OCI-LY7 (cell line): ENCODE measurements at regions not wholly inside any gene's neighbourhood (a gene's known extent, or its start where the extent isn't known, plus 50 kb on each side); places are given as distances from the start of the nearest gene placed in this dataset.
"Not testable (repeated sequence)": the region's sequence is repeated elsewhere in the genome, so short reads cannot be mapped to it uniquely, and the experiment has no call there.

Experiments used
- BruUV-seq: library from RNA; stranded (reverse); fragments of 400-500 nt; replicated peaks from 2 replicates; lab custom pipeline; 2021; lab: Mats Ljungman, UMichigan
- CTCF ChIA-PET: fragments of 300-600 bp; sonication (Branson Sonifier 250); formaldehyde crosslinking; loops from one replicate; lab custom pipeline; 2022; ENCODE audit warnings: antibody characterized with exemption; ENCODE audit not compliant: unreplicated experiment; lab: Charles Lee
- POLR2A ChIA-PET: fragments of 300-600 bp; sonication (Branson Sonifier 250); formaldehyde crosslinking; loops from one replicate; lab custom pipeline; 2022; ENCODE audit warnings: antibody characterized with exemption; lab: Charles Lee
- DNase-seq: peaks from one replicate; pipeline ENCODE4 v3.0.0-alpha.2; 2015; ENCODE audit warnings: low spot score
- H2AFZ ChIP-seq: fragments of 200-600 bp; sonication (generic), shearing (Covaris generic); 2 replicates; pipeline ENCODE4 v1.6.1; 2014; ENCODE audit warnings: mild to moderate bottlenecking, antibody characterized with exemption, low read length, moderate library complexity
- H3K27ac ChIP-seq: fragments of 200-600 bp; sonication (generic); 2 replicates; pipeline ENCODE4 v1.5.1; 2014; ENCODE audit warnings: mixed run types, low read depth, mild to moderate bottlenecking, moderate library complexity, low read length, inconsistent platforms; ENCODE audit not compliant: poor library complexity, severe bottlenecking
- H3K36me3 ChIP-seq: fragments of 200-600 bp; sonication (generic); 2 replicates; pipeline ENCODE4 v1.6.1; 2014; ENCODE audit warnings: mild to moderate bottlenecking, antibody characterized with exemption, low read length, moderate library complexity, mixed read lengths; ENCODE audit not compliant: insufficient read depth
- H3K4me1 ChIP-seq: fragments of 200-600 bp; sonication (generic); 2 replicates; pipeline ENCODE4 v1.5.1; 2014; ENCODE audit warnings: mild to moderate bottlenecking, low read length; ENCODE audit not compliant: insufficient read depth, poor library complexity, severe bottlenecking
- H3K4me2 ChIP-seq: fragments of 200-600 bp; sonication (generic); 2 replicates; pipeline ENCODE4 v1.6.1; 2014; ENCODE audit warnings: mild to moderate bottlenecking, low read length
- H3K4me3 ChIP-seq: fragments of 200-600 bp; sonication (generic); 2 replicates; pipeline ENCODE4 v1.5.1; 2014; ENCODE audit warnings: mild to moderate bottlenecking, low read depth, low read length; ENCODE audit not compliant: poor library complexity, severe bottlenecking
- H3K79me2 ChIP-seq: fragments of 200-600 bp; sonication (generic); 2 replicates; pipeline ENCODE4 v1.6.1; 2016; ENCODE audit warnings: low read depth, mild to moderate bottlenecking, low read length, moderate library complexity, mixed read lengths; ENCODE audit not compliant: insufficient read depth
- H3K9me2 ChIP-seq: fragments of 200-600 bp; sonication (generic); 2 replicates; pipeline ENCODE4 v1.6.1; 2016; ENCODE audit warnings: mild to moderate bottlenecking, low read length, mixed read lengths; ENCODE audit not compliant: insufficient read depth
- H3K9me3 ChIP-seq: fragments of 200-600 bp; sonication (generic); 2 replicates; pipeline ENCODE4 v1.6.1; 2014; ENCODE audit warnings: mild to moderate bottlenecking, mixed run types, low read length, mixed read lengths
- H4K20me1 ChIP-seq: fragments of 200-600 bp; sonication (generic); 2 replicates; pipeline ENCODE4 v1.6.1; 2014; ENCODE audit warnings: mild to moderate bottlenecking, antibody characterized with exemption, low read length, moderate library complexity, mixed read lengths; ENCODE audit not compliant: insufficient read depth
- EZH2phosphoT487 ChIP-seq: fragments of 200-600 bp; sonication (generic); IDR thresholded peaks from 2 replicates; pipeline ENCODE4 v1.6.1; 2018; ENCODE audit warnings: low read depth, borderline replicate concordance, mild to moderate bottlenecking, mixed run types, antibody characterized with exemption, low read length, moderate library complexity, mixed read lengths
- intact Hi-C: fragments of 100-400 bp; cut with micrococcal nuclease; formaldehyde crosslinking; loops from one replicate; pipeline ENCODE4 v1.10.0; 2022; ENCODE audit not compliant: unreplicated experiment
- TF ChIP-seq, protein P1 (sequence below): fragments of 200-600 bp; sonication (generic); conservative IDR thresholded peaks from 2 replicates; pipeline ENCODE4 v1.5.1; 2014; ENCODE audit warnings: mild to moderate bottlenecking, antibody characterized with exemption, low read length, moderate library complexity, mixed read lengths

DNA sequence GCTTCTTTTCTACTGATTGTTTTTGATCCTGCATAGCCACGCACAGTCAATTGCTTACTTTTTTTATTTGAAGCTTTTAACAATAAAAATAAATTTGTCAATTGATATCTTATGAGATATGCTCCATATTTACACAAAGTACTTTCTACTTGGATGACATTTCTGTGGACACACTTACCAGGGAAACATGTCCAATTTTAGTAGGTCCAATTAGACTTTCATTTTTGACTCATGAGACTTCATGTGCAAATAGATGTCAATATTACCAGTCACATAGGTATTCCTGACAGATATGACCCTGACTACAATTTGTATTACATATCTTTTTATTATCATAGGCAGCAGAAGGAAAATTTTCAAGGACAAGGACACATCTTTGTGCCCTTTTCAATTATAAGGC, 219.9 kb upstream of the ANKRD50 start:
- no peak for TF ChIP-seq EZH2phosphoT487
- TF ChIP-seq, protein P1, sequence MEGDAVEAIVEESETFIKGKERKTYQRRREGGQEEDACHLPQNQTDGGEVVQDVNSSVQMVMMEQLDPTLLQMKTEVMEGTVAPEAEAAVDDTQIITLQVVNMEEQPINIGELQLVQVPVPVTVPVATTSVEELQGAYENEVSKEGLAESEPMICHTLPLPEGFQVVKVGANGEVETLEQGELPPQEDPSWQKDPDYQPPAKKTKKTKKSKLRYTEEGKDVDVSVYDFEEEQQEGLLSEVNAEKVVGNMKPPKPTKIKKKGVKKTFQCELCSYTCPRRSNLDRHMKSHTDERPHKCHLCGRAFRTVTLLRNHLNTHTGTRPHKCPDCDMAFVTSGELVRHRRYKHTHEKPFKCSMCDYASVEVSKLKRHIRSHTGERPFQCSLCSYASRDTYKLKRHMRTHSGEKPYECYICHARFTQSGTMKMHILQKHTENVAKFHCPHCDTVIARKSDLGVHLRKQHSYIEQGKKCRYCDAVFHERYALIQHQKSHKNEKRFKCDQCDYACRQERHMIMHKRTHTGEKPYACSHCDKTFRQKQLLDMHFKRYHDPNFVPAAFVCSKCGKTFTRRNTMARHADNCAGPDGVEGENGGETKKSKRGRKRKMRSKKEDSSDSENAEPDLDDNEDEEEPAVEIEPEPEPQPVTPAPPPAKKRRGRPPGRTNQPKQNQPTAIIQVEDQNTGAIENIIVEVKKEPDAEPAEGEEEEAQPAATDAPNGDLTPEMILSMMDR = no peak
- Histone ChIP-seq H3K4me3 (no peak overlapping the region), H3K9me2 (no peaks in the 10 kb centered on the region; the same call in 1 of the 2 replicates), H2AFZ (no peak overlapping the region), H4K20me1 (no peaks in the 10 kb centered on the region; the same call in 1 of the 2 replicates), H3K9me3 (no peaks in the 10 kb centered on the region), H3K4me1 (no peaks in the 10 kb centered on the region), H3K27ac (no peak overlapping the region), H3K79me2 (no peaks in the 10 kb centered on the region), H3K36me3 (no peaks in the 10 kb centered on the region), H3K4me2 (no peak overlapping the region)
- DNase-seq = no peak
- CTCF ChIA-PET = no interaction called here
- POLR2A ChIA-PET = interaction anchor here (0.5 kb wide), 1 partner anchor 1001 kb away, joined by 3 read pairs; no protein-coding TSS in a partner anchor
- intact Hi-C loops = no loop called here
- BruUV-seq = no TSS peak

DNA sequence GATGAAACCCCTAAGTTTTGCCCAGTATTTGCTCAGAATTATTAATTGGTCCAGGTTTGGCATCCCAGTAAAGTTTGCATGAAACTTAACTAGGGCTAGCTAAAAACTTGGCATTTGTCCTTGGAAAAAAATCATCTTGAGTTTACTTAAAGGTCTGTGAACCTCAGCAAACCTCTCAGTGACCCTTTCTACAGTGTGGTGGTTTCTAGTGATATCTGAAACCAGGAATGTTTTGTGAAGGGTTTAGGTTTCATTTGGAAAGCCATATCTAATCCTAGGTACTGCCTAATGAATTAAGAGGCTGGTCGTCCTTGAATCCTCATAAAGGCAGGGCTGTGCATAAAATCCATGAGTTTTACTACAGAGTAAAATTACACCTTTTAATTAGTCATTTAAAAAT, 218.5 kb upstream of the ANKRD50 start:
- no peak overlapping the region for H3K4me2 ChIP-seq
- no peaks in the 10 kb centered on the region; the same call in 1 of the 2 replicates for H4K20me1 ChIP-seq
- H3K9me3 ChIP-seq = no peaks in the 10 kb centered on the region
- ChIA-PET CTCF (no interaction called here), POLR2A (interaction anchor here (0.6 kb wide), 1 partner anchor 36 kb away, joined by 3 read pairs; no protein-coding TSS in a partner anchor)
- TF ChIP-seq, protein P1 = no peak
- no peak for TF ChIP-seq EZH2phosphoT487
- H3K4me3 ChIP-seq = no peak overlapping the region
- H3K79me2 ChIP-seq = no peaks in the 10 kb centered on the region
- H3K36me3 ChIP-seq = no peaks in the 10 kb centered on the region
- H2AFZ ChIP-seq = no peak overlapping the region
- H3K27ac ChIP-seq = no peak overlapping the region
- intact Hi-C loops = no loop called here
- H3K9me2 ChIP-seq = no peaks in the 10 kb centered on the region; the same call in 1 of the 2 replicates
- DNase-seq = no peak
- BruUV-seq = no TSS peak
- H3K4me1 ChIP-seq = no peaks in the 10 kb centered on the region

DNA sequence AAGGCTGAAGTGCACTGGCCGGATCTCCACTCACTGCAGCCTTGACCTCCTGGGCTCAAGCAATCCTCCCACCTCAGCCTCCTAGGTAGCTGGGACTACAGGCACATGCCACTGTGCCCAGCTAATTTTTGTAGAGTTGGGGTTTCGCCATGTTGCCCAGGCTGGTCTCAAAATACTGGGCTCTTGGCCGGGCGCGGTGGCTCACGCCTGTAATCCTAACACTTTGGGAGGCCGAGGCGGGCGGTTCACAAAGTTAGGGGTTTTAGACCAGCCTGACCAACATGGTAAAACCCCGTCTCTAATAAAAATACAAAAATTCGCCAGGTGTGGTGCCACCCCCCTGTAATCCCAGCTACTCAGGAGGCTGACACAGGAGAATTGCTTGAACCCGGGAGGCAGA, 210.2 kb upstream of the ANKRD50 start:
- H3K79me2 ChIP-seq, H4K20me1 ChIP-seq, H3K4me3 ChIP-seq, H3K36me3 ChIP-seq, H3K9me2 ChIP-seq, H2AFZ ChIP-seq, H3K4me2 ChIP-seq, CTCF ChIA-PET, H3K9me3 ChIP-seq, H3K4me1 ChIP-seq, intact Hi-C loops, DNase-seq, BruUV-seq, H3K27ac ChIP-seq: not testable (repeated sequence)
- POLR2A ChIA-PET = interaction anchor here (0.6 kb wide), 1 partner anchor 1405 kb away, joined by 3 read pairs; no protein-coding TSS in a partner anchor
